ENCODE measurements at regions not wholly inside any gene's neighbourhood (a gene's known extent, or its start where the extent isn't known, plus 50 kb on each side); places are given as distances from the start of the nearest gene placed in this dataset.

GRCh38 chr5:125551246-125551645 is 804.8 kb upstream of the ZNF608 start:
- H3K4ac ChIP-seq (ENCODE audit: low read depth, low read length): no peak overlapping the region

GRCh38 chr5:125551797-125552196 is 805.4 kb upstream of the ZNF608 start:
- no peak overlapping the region for H4K91ac ChIP-seq (ENCODE audit: low read depth, low read length)
- no peak overlapping the region for H3K4me2 ChIP-seq (ENCODE audit: low read length)
- no peak overlapping the region for H3K4me3 ChIP-seq (ENCODE audit: low read depth, low read length)
- H3K36me3 ChIP-seq (ENCODE audit: control insufficient read depth in 1 of 2, insufficient read depth in 2 of 2, low read length in 2 of 2): no peaks in the 10 kb centered on the region
- H2AFZ ChIP-seq (ENCODE audit: insufficient read depth, low read length, poor library complexity): no peak overlapping the region
- no peaks in the 10 kb centered on the region for H3K79me1 ChIP-seq (ENCODE audit: low read length)
- no peak overlapping the region for H3K18ac ChIP-seq (ENCODE audit: low read length)
- H2BK12ac ChIP-seq (ENCODE audit: low read length): no peak overlapping the region
- no CpG with 5 or more reads among the region's 4 CpGs for WGBS (ENCODE audit: extremely low coverage, insufficient coverage, insufficient read length)
- no peaks in the 10 kb centered on the region for H3K9me3 ChIP-seq (ENCODE audit: insufficient read depth, low read depth, low read length)
- no peak overlapping the region for H3K14ac ChIP-seq (ENCODE audit: low read length)
- no peak overlapping the region for H2BK120ac ChIP-seq (ENCODE audit: insufficient read depth, low read length, poor library complexity)
- H3K27ac ChIP-seq (ENCODE audit: low read depth, low read length): no peak overlapping the region
- H3K4me1 ChIP-seq (ENCODE audit: control insufficient read depth in 1 of 2, insufficient read depth in 2 of 2, low read length in 2 of 2): peaks cover 0 to 2% of the 10 kb centered on the region in 2 experiments
- H3K9ac ChIP-seq (ENCODE audit: low read length): no peak overlapping the region
- no peaks in the 10 kb centered on the region for H3K79me2 ChIP-seq (ENCODE audit: control insufficient read depth, insufficient read depth, low read length, poor library complexity)
- no peak overlapping the region for H3K23ac ChIP-seq (ENCODE audit: low read length)
- no peaks in the 10 kb centered on the region for H3K27me3 ChIP-seq (ENCODE audit: insufficient read depth, low read length)
- H3K4ac ChIP-seq (ENCODE audit: low read depth, low read length): no peak overlapping the region
- no peak overlapping the region for H2AK5ac ChIP-seq (ENCODE audit: low read length)
- no peak for DNase-seq
- H2BK5ac ChIP-seq (ENCODE audit: low read depth, low read length, poor library complexity): no peak overlapping the region
- no peak overlapping the region for H4K12ac ChIP-seq (ENCODE audit: low read depth, low read length)
- no peak overlapping the region for H4K8ac ChIP-seq (ENCODE audit: low read depth, low read length)

More at GRCh38 chr5:125551246-125551645, 804.8 kb upstream of the ZNF608 start:
- Histone ChIP-seq H3K79me1 (ENCODE audit: low read length) (no peaks in the 10 kb centered on the region), H2BK120ac (ENCODE audit: insufficient read depth, low read length, poor library complexity) (no peak overlapping the region), H3K4me3 (ENCODE audit: low read depth, low read length) (no peak overlapping the region), H4K91ac (ENCODE audit: low read depth, low read length) (no peak overlapping the region), H3K36me3 (ENCODE audit: control insufficient read depth in 1 of 2, insufficient read depth in 2 of 2, low read length in 2 of 2) (no peaks in the 10 kb centered on the region), H2BK5ac (ENCODE audit: low read depth, low read length, poor library complexity) (no peak overlapping the region), H3K9me3 (ENCODE audit: insufficient read depth, low read depth, low read length) (no peaks in the 10 kb centered on the region), H3K18ac (ENCODE audit: low read length) (no peak overlapping the region), H3K4me2 (ENCODE audit: low read length) (no peak overlapping the region), H3K9ac (ENCODE audit: low read length) (no peak overlapping the region), H3K14ac (ENCODE audit: low read length) (no peak overlapping the region), H3K27me3 (ENCODE audit: insufficient read depth, low read length) (no peaks in the 10 kb centered on the region), H2AFZ (ENCODE audit: insufficient read depth, low read length, poor library complexity) (no peak overlapping the region), H3K79me2 (ENCODE audit: control insufficient read depth, insufficient read depth, low read length, poor library complexity) (no peaks in the 10 kb centered on the region), H3K27ac (ENCODE audit: low read depth, low read length) (no peak overlapping the region), H4K12ac (ENCODE audit: low read depth, low read length) (no peak overlapping the region), H3K4me1 (ENCODE audit: control insufficient read depth in 1 of 2, insufficient read depth in 2 of 2, low read length in 2 of 2) (peaks cover 0 to 2% of the 10 kb centered on the region in 2 experiments), H4K8ac (ENCODE audit: low read depth, low read length) (no peak overlapping the region), H3K23ac (ENCODE audit: low read length) (no peak overlapping the region), H2AK5ac (ENCODE audit: low read length) (no peak overlapping the region), H2BK12ac (ENCODE audit: low read length) (no peak overlapping the region)
- peak; percentile 47 to 81 for DNase-seq

GRCh38 chr5:125552486-125552885 is 806.0 kb upstream of the ZNF608 start:
- no peak overlapping the region for H3K18ac ChIP-seq (ENCODE audit: low read length)
- H2BK12ac ChIP-seq (ENCODE audit: low read length): no peak overlapping the region
- H2BK120ac ChIP-seq (ENCODE audit: insufficient read depth, low read length, poor library complexity): no peak overlapping the region
- no peak for DNase-seq
- no peak overlapping the region for H4K12ac ChIP-seq (ENCODE audit: low read depth, low read length)
- H3K9ac ChIP-seq (ENCODE audit: low read length): no peak overlapping the region
- no CpG with 5 or more reads among the region's 1 CpG for WGBS (ENCODE audit: extremely low coverage, insufficient coverage, insufficient read length)
- no peak overlapping the region for H2BK5ac ChIP-seq (ENCODE audit: low read depth, low read length, poor library complexity)
- H3K4ac ChIP-seq (ENCODE audit: low read depth, low read length): no peak overlapping the region
- no peak overlapping the region for H3K4me3 ChIP-seq (ENCODE audit: low read depth, low read length)
- H3K79me1 ChIP-seq (ENCODE audit: low read length): no peaks in the 10 kb centered on the region
- no peak overlapping the region for H4K91ac ChIP-seq (ENCODE audit: low read depth, low read length)
- peaks cover 0 to 2% of the 10 kb centered on the region in 2 experiments for H3K4me1 ChIP-seq (ENCODE audit: control insufficient read depth in 1 of 2, insufficient read depth in 2 of 2, low read length in 2 of 2)
- no peaks in the 10 kb centered on the region for H3K27me3 ChIP-seq (ENCODE audit: insufficient read depth, low read length)
- no peak overlapping the region for H3K4me2 ChIP-seq (ENCODE audit: low read length)
- H3K14ac ChIP-seq (ENCODE audit: low read length): no peak overlapping the region
- H3K79me2 ChIP-seq (ENCODE audit: control insufficient read depth, insufficient read depth, low read length, poor library complexity): no peaks in the 10 kb centered on the region
- no peaks in the 10 kb centered on the region for H3K36me3 ChIP-seq (ENCODE audit: control insufficient read depth in 1 of 2, insufficient read depth in 2 of 2, low read length in 2 of 2)
- no peak overlapping the region for H3K27ac ChIP-seq (ENCODE audit: low read depth, low read length)
- H4K8ac ChIP-seq (ENCODE audit: low read depth, low read length): no peak overlapping the region
- H3K23ac ChIP-seq (ENCODE audit: low read length): no peak overlapping the region
- H3K9me3 ChIP-seq (ENCODE audit: insufficient read depth, low read depth, low read length): no peaks in the 10 kb centered on the region
- no peak overlapping the region for H2AK5ac ChIP-seq (ENCODE audit: low read length)
- no peak overlapping the region for H2AFZ ChIP-seq (ENCODE audit: insufficient read depth, low read length, poor library complexity)

- Histone ChIP-seq H3K4me1 (ENCODE audit: control insufficient read depth in 1 of 2, insufficient read depth in 2 of 2, low read length in 2 of 2) (peaks cover 0 to 5% of the 10 kb centered on the region in 2 experiments), H3K9me3 (ENCODE audit: insufficient read depth, low read depth, low read length) (no peaks in the 10 kb centered on the region), H3K4me2 (ENCODE audit: low read length) (no peak overlapping the region), H4K8ac (ENCODE audit: low read depth, low read length) (no peak overlapping the region), H4K91ac (ENCODE audit: low read depth, low read length) (no peak overlapping the region), H2BK120ac (ENCODE audit: insufficient read depth, low read length, poor library complexity) (no peak overlapping the region), H3K23ac (ENCODE audit: low read length) (no peak overlapping the region), H3K9ac (ENCODE audit: low read length) (no peak overlapping the region), H2BK5ac (ENCODE audit: low read depth, low read length, poor library complexity) (no peak overlapping the region), H3K18ac (ENCODE audit: low read length) (no peak overlapping the region), H2BK12ac (ENCODE audit: low read length) (no peak overlapping the region), H3K27me3 (ENCODE audit: insufficient read depth, low read length) (no peaks in the 10 kb centered on the region), H3K14ac (ENCODE audit: low read length) (no peak overlapping the region), H3K27ac (ENCODE audit: low read depth, low read length) (no peak overlapping the region), H2AK5ac (ENCODE audit: low read length) (no peak overlapping the region), H3K36me3 (ENCODE audit: control insufficient read depth in 1 of 2, insufficient read depth in 2 of 2, low read length in 2 of 2) (no peaks in the 10 kb centered on the region), H4K12ac (ENCODE audit: low read depth, low read length) (no peak overlapping the region), H3K4me3 (ENCODE audit: low read depth, low read length) (no peak overlapping the region), H3K4ac (ENCODE audit: low read depth, low read length) (no peak overlapping the region), H3K79me1 (ENCODE audit: low read length) (no peaks in the 10 kb centered on the region), H3K79me2 (ENCODE audit: control insufficient read depth, insufficient read depth, low read length, poor library complexity) (no peaks in the 10 kb centered on the region), H2AFZ (ENCODE audit: insufficient read depth, low read length, poor library complexity) (no peak overlapping the region)
- no CpG with 5 or more reads among the region's 2 CpGs for WGBS (ENCODE audit: extremely low coverage, insufficient coverage, insufficient read length)
- DNase-seq: no peak
Measured at GRCh38 chr5:125554355-125554754, 807.9 kb upstream of the ZNF608 start.
